PFSK-1 (cell line): ENCODE measurements at regions not wholly inside any gene's neighbourhood (a gene's known extent, or its start where the extent isn't known, plus 50 kb on each side); places are given as distances from the start of the nearest gene placed in this dataset.

Experiments
- FOXP2 ChIP-seq: optimal IDR thresholded peaks from 2 replicates; pipeline ENCODE3; 2011; ENCODE audit warnings: borderline replicate concordance, control low read depth, inconsistent platforms; ENCODE audit not compliant: insufficient read depth; ENCODE audit errors: extremely low read length, extremely low read depth
- POLR2AphosphoS5 ChIP-seq: IDR thresholded peaks from 2 replicates; pipeline ENCODE4 v1.6.1; 2012; ENCODE audit warnings: low read depth, mild to moderate bottlenecking, control low read depth, low read length, moderate library complexity
- SIN3A ChIP-seq: IDR thresholded peaks from 2 replicates; pipeline ENCODE4 v1.6.1; 2012; ENCODE audit warnings: mild to moderate bottlenecking, low read length, moderate library complexity, borderline replicate concordance; ENCODE audit not compliant: insufficient read depth
- TAF1 ChIP-seq: IDR thresholded peaks from 2 replicates; pipeline ENCODE4 v1.6.1; 2012; ENCODE audit warnings: low read length, control low read depth, borderline replicate concordance; ENCODE audit not compliant: insufficient read depth
- TF ChIP-seq, protein P1 (sequence below), 2 experiments: IDR thresholded peaks; 2 replicates each; pipeline versions ENCODE4 v1.6.1 to v1.8.0; 2011 to 2012; ENCODE audit warnings: low read depth in 2 of 2, low read length in 2 of 2, control low read depth in 1 of 2, inconsistent platforms in 1 of 2, mild to moderate bottlenecking in 1 of 2, moderate library complexity in 1 of 2; ENCODE audit not compliant: insufficient read depth in 1 of 2

DNA sequence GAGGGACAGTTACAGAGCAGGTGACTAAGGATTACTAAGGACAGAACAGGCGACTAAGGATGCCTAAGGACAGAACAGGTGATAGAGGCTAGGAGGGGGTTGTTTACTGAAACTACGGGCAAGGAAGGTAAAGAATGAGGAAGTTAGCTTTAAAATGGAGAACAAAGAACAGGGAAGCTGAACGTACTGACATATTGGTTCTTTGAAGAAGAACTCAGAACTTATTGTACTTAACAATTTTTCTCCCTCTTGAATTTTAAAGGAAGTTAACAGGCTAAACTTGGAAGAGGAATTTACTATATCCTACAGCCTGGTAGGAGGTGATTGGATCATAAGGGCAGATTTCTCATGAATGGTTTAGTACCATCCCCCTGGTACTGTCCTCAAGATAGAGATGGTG is 290.2 kb downstream of the SHQ1 start:
- TF ChIP-seq SIN3A (no peak), POLR2AphosphoS5 (no peak)

GRCh38 chr3:72555714-72556113 is 292.5 kb downstream of the SHQ1 start:
- TF ChIP-seq TAF1 (no peak), FOXP2 (no peak), POLR2AphosphoS5 (no peak), SIN3A (no peak)
- TF ChIP-seq, protein P1, sequence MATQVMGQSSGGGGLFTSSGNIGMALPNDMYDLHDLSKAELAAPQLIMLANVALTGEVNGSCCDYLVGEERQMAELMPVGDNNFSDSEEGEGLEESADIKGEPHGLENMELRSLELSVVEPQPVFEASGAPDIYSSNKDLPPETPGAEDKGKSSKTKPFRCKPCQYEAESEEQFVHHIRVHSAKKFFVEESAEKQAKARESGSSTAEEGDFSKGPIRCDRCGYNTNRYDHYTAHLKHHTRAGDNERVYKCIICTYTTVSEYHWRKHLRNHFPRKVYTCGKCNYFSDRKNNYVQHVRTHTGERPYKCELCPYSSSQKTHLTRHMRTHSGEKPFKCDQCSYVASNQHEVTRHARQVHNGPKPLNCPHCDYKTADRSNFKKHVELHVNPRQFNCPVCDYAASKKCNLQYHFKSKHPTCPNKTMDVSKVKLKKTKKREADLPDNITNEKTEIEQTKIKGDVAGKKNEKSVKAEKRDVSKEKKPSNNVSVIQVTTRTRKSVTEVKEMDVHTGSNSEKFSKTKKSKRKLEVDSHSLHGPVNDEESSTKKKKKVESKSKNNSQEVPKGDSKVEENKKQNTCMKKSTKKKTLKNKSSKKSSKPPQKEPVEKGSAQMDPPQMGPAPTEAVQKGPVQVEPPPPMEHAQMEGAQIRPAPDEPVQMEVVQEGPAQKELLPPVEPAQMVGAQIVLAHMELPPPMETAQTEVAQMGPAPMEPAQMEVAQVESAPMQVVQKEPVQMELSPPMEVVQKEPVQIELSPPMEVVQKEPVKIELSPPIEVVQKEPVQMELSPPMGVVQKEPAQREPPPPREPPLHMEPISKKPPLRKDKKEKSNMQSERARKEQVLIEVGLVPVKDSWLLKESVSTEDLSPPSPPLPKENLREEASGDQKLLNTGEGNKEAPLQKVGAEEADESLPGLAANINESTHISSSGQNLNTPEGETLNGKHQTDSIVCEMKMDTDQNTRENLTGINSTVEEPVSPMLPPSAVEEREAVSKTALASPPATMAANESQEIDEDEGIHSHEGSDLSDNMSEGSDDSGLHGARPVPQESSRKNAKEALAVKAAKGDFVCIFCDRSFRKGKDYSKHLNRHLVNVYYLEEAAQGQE (IDR thresholded peaks at IDR 0.05; ENCODE audit: insufficient read depth in 1 of 2, low read depth in 2 of 2, low read length in 2 of 2): no peak

DNA sequence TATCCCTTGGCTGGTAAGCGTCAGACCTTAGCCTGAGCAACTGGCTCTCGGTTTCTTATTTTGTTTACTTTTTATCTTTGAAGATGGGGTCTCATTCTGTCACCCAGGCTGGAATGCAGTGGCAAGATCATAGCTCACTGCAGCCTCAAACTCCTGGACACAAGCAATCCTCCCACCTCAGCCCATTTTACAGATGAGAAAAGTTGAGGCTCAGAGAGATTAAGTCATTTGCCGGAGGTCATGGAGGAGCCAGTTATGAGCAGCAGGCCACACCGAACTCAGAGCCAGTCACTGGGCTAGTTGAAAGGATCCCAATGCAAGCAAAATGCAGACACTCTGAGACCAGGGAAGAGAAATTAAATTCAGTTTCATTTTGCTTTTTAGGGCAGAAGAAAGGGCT is 293.6 kb downstream of the SHQ1 start:
- TF ChIP-seq, protein P1 (IDR thresholded peaks at IDR 0.05; ENCODE audit: insufficient read depth in 1 of 2, low read depth in 2 of 2, low read length in 2 of 2): no peak
- TF ChIP-seq TAF1 (no peak), POLR2AphosphoS5 (no peak), SIN3A (no peak), FOXP2 (no peak)

- TF ChIP-seq, protein P1 (IDR thresholded peaks at IDR 0.05; ENCODE audit: insufficient read depth in 1 of 2, low read depth in 2 of 2, low read length in 2 of 2): no peak
- TF ChIP-seq FOXP2: no peak
Observed at GRCh38 chr3:72553298-72553697, 294.9 kb downstream of the SHQ1 start.

DNA sequence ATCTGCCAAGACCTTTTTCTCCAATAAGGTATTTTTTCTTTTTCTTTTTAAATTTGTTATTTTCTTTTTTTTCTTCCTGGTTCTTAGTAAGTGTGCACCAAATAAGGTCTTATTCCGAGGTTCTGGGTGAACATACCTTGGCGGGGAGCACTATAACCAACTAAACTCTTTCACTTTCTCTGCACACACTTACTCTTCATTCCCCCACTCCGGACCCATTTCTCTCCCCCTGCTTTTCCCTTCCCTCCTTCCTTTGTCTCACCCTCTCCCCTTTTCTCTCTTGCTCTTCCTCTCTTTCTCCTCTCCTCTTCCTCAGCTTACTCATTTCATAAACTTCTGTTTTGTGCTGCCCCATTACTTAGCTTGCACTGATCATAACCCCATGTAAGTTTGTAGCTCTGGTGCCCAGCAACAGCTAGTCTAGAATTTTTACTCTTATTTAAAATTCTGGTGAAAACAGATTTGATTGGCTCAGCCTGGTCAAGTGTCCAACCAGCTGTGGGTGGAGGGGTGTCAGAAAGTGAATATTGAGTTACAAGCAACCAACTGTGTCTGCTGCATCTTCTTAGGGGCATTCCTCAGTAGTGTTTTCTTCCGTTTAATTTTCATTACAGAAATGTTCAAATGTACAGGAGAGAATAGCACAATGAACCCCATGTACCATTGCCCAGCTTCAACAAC is 297.5 kb downstream of the SHQ1 start:
- TF ChIP-seq FOXP2: no peak
- TF ChIP-seq TAF1: no peak
- TF ChIP-seq POLR2AphosphoS5: no peak
- no peak for TF ChIP-seq SIN3A
- TF ChIP-seq, protein P1 (IDR thresholded peaks at IDR 0.05; ENCODE audit: insufficient read depth in 1 of 2, low read depth in 2 of 2, low read length in 2 of 2): no peak
